ENCODE measurements at regions not wholly inside any gene's neighbourhood (a gene's known extent, or its start where the extent isn't known, plus 50 kb on each side); places are given as distances from the start of the nearest gene placed in this dataset.

DNA sequence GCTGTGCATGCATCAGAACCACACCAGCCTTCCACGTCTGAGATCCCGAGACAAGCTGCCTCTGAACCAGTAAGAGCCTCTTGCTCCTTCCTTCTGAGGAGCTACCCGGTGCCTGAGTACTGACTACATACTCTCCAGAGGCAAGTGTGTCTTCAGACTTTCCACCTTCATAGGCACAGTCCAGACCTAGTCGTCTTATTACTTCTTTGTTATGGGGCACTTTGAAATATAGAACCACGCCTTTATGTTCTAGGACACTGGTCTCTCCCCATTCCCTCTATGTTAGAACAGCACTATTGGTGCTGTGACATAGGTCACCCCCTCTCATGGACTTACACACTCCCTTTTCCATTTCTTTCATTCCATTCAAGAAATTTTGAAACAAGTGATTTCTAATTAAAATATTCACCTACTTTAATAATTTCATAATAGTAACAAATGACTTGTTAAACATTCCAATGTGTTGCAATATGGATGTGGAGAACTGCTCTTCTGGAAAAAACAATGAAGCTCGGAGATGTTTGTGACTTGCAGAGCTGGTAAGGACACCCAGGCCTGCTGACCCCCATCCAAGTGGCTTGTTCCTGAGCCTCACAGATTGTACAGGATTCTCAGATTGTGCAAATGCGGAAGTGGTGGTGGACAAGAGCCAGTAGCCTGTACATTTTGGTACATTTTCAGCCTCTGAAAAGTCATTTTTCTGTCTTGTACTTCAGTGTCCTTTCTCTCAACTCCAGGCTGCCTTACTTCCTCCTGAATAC, 76.1 kb upstream of the SIPA1L2 start:
- WGBS (ENCODE audit: extremely low coverage, insufficient coverage, low lambda C conversion rate) = no CpG with 5 or more reads among the region's 7 CpGs
- no peak for DNase-seq

GRCh38 chr1:232707142-232707541, 77.2 kb upstream of the SIPA1L2 start:
- no peak overlapping the region for H3K4me2 ChIP-seq (ENCODE audit: low read length)
- H4K5ac ChIP-seq (ENCODE audit: low read length) = no peak overlapping the region
- no peaks in the 10 kb centered on the region for H3K79me1 ChIP-seq (ENCODE audit: low read length)
- no peaks in the 10 kb centered on the region for H3K36me3 ChIP-seq (ENCODE audit: control insufficient read depth, insufficient read depth, low read length)
- no peak overlapping the region for H3K27ac ChIP-seq (ENCODE audit: low read depth, low read length)
- H3K4me3 ChIP-seq (ENCODE audit: low read length) = no peak overlapping the region
- no peak overlapping the region for H2BK5ac ChIP-seq (ENCODE audit: low read length)
- H3K23ac ChIP-seq (ENCODE audit: low read length) = no peak overlapping the region
- H2BK120ac ChIP-seq (ENCODE audit: low read depth, low read length) = no peak overlapping the region
- no peak overlapping the region for H3K4ac ChIP-seq (ENCODE audit: low read depth, low read length)
- no peak for DNase-seq
- H3K9ac ChIP-seq (ENCODE audit: low read length) = no peak overlapping the region
- no CpG with 5 or more reads among the region's 2 CpGs for WGBS (ENCODE audit: extremely low coverage, insufficient coverage, low lambda C conversion rate)
- no peak overlapping the region for H2BK15ac ChIP-seq (replicated peaks; ENCODE audit: low read depth)
- H3K56ac ChIP-seq (ENCODE audit: low read length) = no peak overlapping the region
- peaks cover 3% of the 10 kb centered on the region for H3K4me1 ChIP-seq (ENCODE audit: control insufficient read depth, low read depth, low read length)
- no peak overlapping the region for H3K18ac ChIP-seq (ENCODE audit: low read length)
- H3K27me3 ChIP-seq (ENCODE audit: insufficient read depth, low read length, poor library complexity) = no peaks in the 10 kb centered on the region
- no peaks in the 10 kb centered on the region for H3K79me2 ChIP-seq (ENCODE audit: control insufficient read depth, insufficient read depth, low read length)
- H2AK5ac ChIP-seq (ENCODE audit: low read length) = no peak overlapping the region
- H4K8ac ChIP-seq (ENCODE audit: low read depth, low read length) = no peak overlapping the region

More for the DNA sequence above, 76.1 kb upstream of the SIPA1L2 start:
- H3K27ac ChIP-seq (ENCODE audit: low read depth, low read length) = no peak overlapping the region
- H2AK5ac ChIP-seq (ENCODE audit: low read length) = no peak overlapping the region
- no peaks in the 10 kb centered on the region for H3K27me3 ChIP-seq (ENCODE audit: insufficient read depth, low read length, poor library complexity)
- no peak overlapping the region for H3K18ac ChIP-seq (ENCODE audit: low read length)
- no peak overlapping the region for H4K8ac ChIP-seq (ENCODE audit: low read depth, low read length)
- no peaks in the 10 kb centered on the region for H3K79me1 ChIP-seq (ENCODE audit: low read length)
- peaks cover 3% of the 10 kb centered on the region for H3K4me1 ChIP-seq (ENCODE audit: control insufficient read depth, low read depth, low read length)
- H3K56ac ChIP-seq (ENCODE audit: low read length) = no peak overlapping the region
- no peak overlapping the region for H2BK5ac ChIP-seq (ENCODE audit: low read length)
- no peak overlapping the region for H3K23ac ChIP-seq (ENCODE audit: low read length)
- no peak overlapping the region for H2BK120ac ChIP-seq (ENCODE audit: low read depth, low read length)
- no peak overlapping the region for H3K4me2 ChIP-seq (ENCODE audit: low read length)
- no peak overlapping the region for H3K9ac ChIP-seq (ENCODE audit: low read length)
- no peaks in the 10 kb centered on the region for H3K36me3 ChIP-seq (ENCODE audit: control insufficient read depth, insufficient read depth, low read length)
- no peak overlapping the region for H4K5ac ChIP-seq (ENCODE audit: low read length)
- H3K79me2 ChIP-seq (ENCODE audit: control insufficient read depth, insufficient read depth, low read length) = no peaks in the 10 kb centered on the region
- H2BK15ac ChIP-seq (replicated peaks; ENCODE audit: low read depth) = no peak overlapping the region
- no peak overlapping the region for H3K4me3 ChIP-seq (ENCODE audit: low read length)
- no peak overlapping the region for H3K4ac ChIP-seq (ENCODE audit: low read depth, low read length)

DNA sequence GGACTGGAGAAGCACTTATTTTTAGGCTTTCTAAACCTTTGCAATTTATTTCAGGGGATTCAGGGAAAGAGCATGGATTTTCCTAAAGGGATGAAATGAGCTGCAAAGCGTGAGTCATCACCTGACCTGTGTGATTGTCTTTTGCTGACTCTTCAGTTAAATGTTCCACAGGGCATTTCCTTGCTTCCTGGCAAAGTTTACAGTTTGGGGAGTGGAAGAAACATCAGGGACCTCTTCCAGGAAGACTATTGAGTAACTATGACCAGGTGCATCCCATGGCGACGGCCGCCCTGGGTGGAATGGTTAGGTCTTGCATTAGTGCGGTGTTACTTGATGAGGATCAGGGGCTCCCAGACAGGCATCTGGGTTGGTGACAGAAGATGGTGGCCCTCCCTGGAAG, 79.5 kb upstream of the SIPA1L2 start:
- Histone ChIP-seq H3K56ac (ENCODE audit: low read length) (no peak overlapping the region), H2BK15ac (replicated peaks; ENCODE audit: low read depth) (no peak overlapping the region), H3K18ac (ENCODE audit: low read length) (no peak overlapping the region), H3K36me3 (ENCODE audit: control insufficient read depth, insufficient read depth, low read length) (no peaks in the 10 kb centered on the region), H3K4me3 (ENCODE audit: low read length) (no peak overlapping the region), H3K4ac (ENCODE audit: low read depth, low read length) (no peak overlapping the region), H4K8ac (ENCODE audit: low read depth, low read length) (no peak overlapping the region), H2BK120ac (ENCODE audit: low read depth, low read length) (no peak overlapping the region), H3K27me3 (ENCODE audit: insufficient read depth, low read length, poor library complexity) (no peaks in the 10 kb centered on the region), H2AK5ac (ENCODE audit: low read length) (no peak overlapping the region), H3K23ac (ENCODE audit: low read length) (no peak overlapping the region), H3K27ac (ENCODE audit: low read depth, low read length) (no peak overlapping the region), H4K5ac (ENCODE audit: low read length) (no peak overlapping the region), H3K9ac (ENCODE audit: low read length) (no peak overlapping the region), H3K4me1 (ENCODE audit: control insufficient read depth, low read depth, low read length) (no peaks in the 10 kb centered on the region), H2BK5ac (ENCODE audit: low read length) (no peak overlapping the region), H3K79me1 (ENCODE audit: low read length) (no peaks in the 10 kb centered on the region), H3K79me2 (ENCODE audit: control insufficient read depth, insufficient read depth, low read length) (no peaks in the 10 kb centered on the region), H3K4me2 (ENCODE audit: low read length) (no peak overlapping the region)
- DNase-seq = no peak
- no CpG with 5 or more reads among the region's 5 CpGs for WGBS (ENCODE audit: extremely low coverage, insufficient coverage, low lambda C conversion rate)

- Histone ChIP-seq H3K18ac (ENCODE audit: low read length) (no peak overlapping the region), H3K36me3 (ENCODE audit: control insufficient read depth, insufficient read depth, low read length) (no peaks in the 10 kb centered on the region), H2AK5ac (ENCODE audit: low read length) (no peak overlapping the region), H3K23ac (ENCODE audit: low read length) (no peak overlapping the region), H3K9ac (ENCODE audit: low read length) (no peak overlapping the region), H3K56ac (ENCODE audit: low read length) (no peak overlapping the region), H3K27ac (ENCODE audit: low read depth, low read length) (no peak overlapping the region), H3K4me2 (ENCODE audit: low read length) (no peak overlapping the region), H2BK15ac (replicated peaks; ENCODE audit: low read depth) (no peak overlapping the region), H3K79me2 (ENCODE audit: control insufficient read depth, insufficient read depth, low read length) (no peaks in the 10 kb centered on the region), H3K4ac (ENCODE audit: low read depth, low read length) (no peak overlapping the region), H3K27me3 (ENCODE audit: insufficient read depth, low read length, poor library complexity) (no peaks in the 10 kb centered on the region), H2BK5ac (ENCODE audit: low read length) (no peak overlapping the region), H3K4me1 (ENCODE audit: control insufficient read depth, low read depth, low read length) (no peaks in the 10 kb centered on the region), H4K8ac (ENCODE audit: low read depth, low read length) (no peak overlapping the region), H3K79me1 (ENCODE audit: low read length) (no peaks in the 10 kb centered on the region), H3K4me3 (ENCODE audit: low read length) (no peak overlapping the region), H4K5ac (ENCODE audit: low read length) (no peak overlapping the region), H2BK120ac (ENCODE audit: low read depth, low read length) (no peak overlapping the region)
- no CpG with 5 or more reads among the region's 6 CpGs for whole genome bisulfite sequencing (ENCODE audit: extremely low coverage, insufficient coverage, low lambda C conversion rate)
- DNase-seq = no peak
Observed at GRCh38 chr1:232711996-232712395, 82.1 kb upstream of the SIPA1L2 start.

DNA sequence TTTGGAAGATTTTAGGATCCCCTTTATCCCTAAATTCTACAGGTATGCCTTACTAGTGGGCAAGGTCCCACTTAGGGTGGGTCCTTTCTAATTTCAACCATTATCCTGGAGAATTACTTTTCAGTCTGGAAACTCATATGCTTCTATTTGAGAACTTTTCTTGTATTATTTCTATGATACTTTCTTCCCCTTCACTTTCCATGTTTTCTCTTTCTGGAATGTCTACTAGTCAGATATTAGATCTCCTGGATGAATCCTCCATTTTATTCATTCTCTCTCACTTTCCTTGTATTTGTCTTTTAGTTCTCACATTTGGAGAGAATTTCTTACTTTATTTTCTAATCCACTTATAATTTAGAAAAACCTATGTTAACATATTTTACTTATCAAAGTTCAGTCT, 83.9 kb upstream of the SIPA1L2 start:
- no peak overlapping the region for H3K27ac ChIP-seq (ENCODE audit: low read depth, low read length)
- H3K27me3 ChIP-seq (ENCODE audit: insufficient read depth, low read length, poor library complexity) = no peaks in the 10 kb centered on the region
- no peaks in the 10 kb centered on the region for H3K79me2 ChIP-seq (ENCODE audit: control insufficient read depth, insufficient read depth, low read length)
- H3K79me1 ChIP-seq (ENCODE audit: low read length) = no peaks in the 10 kb centered on the region
- H2BK120ac ChIP-seq (ENCODE audit: low read depth, low read length) = no peak overlapping the region
- no peak overlapping the region for H3K9ac ChIP-seq (ENCODE audit: low read length)
- no peak overlapping the region for H3K4me2 ChIP-seq (ENCODE audit: low read length)
- no peak overlapping the region for H3K4ac ChIP-seq (ENCODE audit: low read depth, low read length)
- H3K56ac ChIP-seq (ENCODE audit: low read length) = no peak overlapping the region
- H2BK5ac ChIP-seq (ENCODE audit: low read length) = no peak overlapping the region
- H3K4me1 ChIP-seq (ENCODE audit: control insufficient read depth, low read depth, low read length) = no peaks in the 10 kb centered on the region
- H4K5ac ChIP-seq (ENCODE audit: low read length) = no peak overlapping the region
- H4K8ac ChIP-seq (ENCODE audit: low read depth, low read length) = no peak overlapping the region
- H3K18ac ChIP-seq (ENCODE audit: low read length) = no peak overlapping the region
- no peak overlapping the region for H3K23ac ChIP-seq (ENCODE audit: low read length)
- no peak for DNase-seq
- H2BK15ac ChIP-seq (replicated peaks; ENCODE audit: low read depth) = no peak overlapping the region
- H3K36me3 ChIP-seq (ENCODE audit: control insufficient read depth, insufficient read depth, low read length) = no peaks in the 10 kb centered on the region
- H3K4me3 ChIP-seq (ENCODE audit: low read length) = no peak overlapping the region
- no peak overlapping the region for H2AK5ac ChIP-seq (ENCODE audit: low read length)

GRCh38 chr1:232715154-232715553, 85.2 kb upstream of the SIPA1L2 start:
- Histone ChIP-seq H3K36me3 (ENCODE audit: control insufficient read depth, insufficient read depth, low read length) (no peaks in the 10 kb centered on the region), H4K8ac (ENCODE audit: low read depth, low read length) (no peak overlapping the region), H3K4me3 (ENCODE audit: low read length) (no peak overlapping the region), H3K9ac (ENCODE audit: low read length) (no peak overlapping the region), H3K79me2 (ENCODE audit: control insufficient read depth, insufficient read depth, low read length) (no peaks in the 10 kb centered on the region), H3K23ac (ENCODE audit: low read length) (no peak overlapping the region), H3K27ac (ENCODE audit: low read depth, low read length) (no peak overlapping the region), H3K56ac (ENCODE audit: low read length) (no peak overlapping the region), H3K4me2 (ENCODE audit: low read length) (no peak overlapping the region), H3K4ac (ENCODE audit: low read depth, low read length) (no peak overlapping the region), H3K27me3 (ENCODE audit: insufficient read depth, low read length, poor library complexity) (no peaks in the 10 kb centered on the region), H2BK5ac (ENCODE audit: low read length) (no peak overlapping the region), H2AK5ac (ENCODE audit: low read length) (no peak overlapping the region), H4K5ac (ENCODE audit: low read length) (no peak overlapping the region), H3K79me1 (ENCODE audit: low read length) (no peaks in the 10 kb centered on the region), H2BK15ac (replicated peaks; ENCODE audit: low read depth) (no peak overlapping the region), H3K4me1 (ENCODE audit: control insufficient read depth, low read depth, low read length) (no peaks in the 10 kb centered on the region), H2BK120ac (ENCODE audit: low read depth, low read length) (no peak overlapping the region), H3K18ac (ENCODE audit: low read length) (no peak overlapping the region)
- DNase-seq = no peak
